SK-N-SH (cell line): ENCODE measurements at regions not wholly inside any gene's neighbourhood (a gene's known extent, or its start where the extent isn't known, plus 50 kb on each side); places are given as distances from the start of the nearest gene placed in this dataset.

Source experiments
- CHD2 ChIP-seq: fragments of 150-350 bp; IDR thresholded peaks from 2 replicates; pipeline ENCODE4 v1.6.1; 2018; ENCODE audit warnings: low read length; ENCODE audit not compliant: partially characterized antibody
- CTCF ChIP-seq: fragments of 200-600 bp; sonication (generic); IDR thresholded peaks from 2 replicates; pipeline ENCODE4 v1.6.1; 2017; ENCODE audit warnings: antibody characterized with exemption, mild to moderate bottlenecking, moderate library complexity
- EP300 ChIP-seq, 2 experiments: IDR thresholded peaks; 2 replicates each; pipeline versions ENCODE4 v1.4.0 to v1.6.1; 2012; ENCODE audit warnings: borderline replicate concordance in 1 of 2, low read depth in 1 of 2, low read length in 1 of 2
- FOXJ3 ChIP-seq: sonication (generic); formaldehyde crosslinking; IDR thresholded peaks from 2 replicates; pipeline ENCODE4 v1.5.1; 2020; ENCODE audit warnings: mild to moderate bottlenecking, missing genetic modification reagents
- JUND ChIP-seq: IDR thresholded peaks from 2 replicates; pipeline ENCODE4 v1.4.0; 2012
- MXI1 ChIP-seq: IDR thresholded peaks from 2 replicates; pipeline ENCODE4 v1.6.1; 2012; ENCODE audit warnings: mild to moderate bottlenecking, low read depth, low read length, improper control_type of control experiment
- POLR2AphosphoS5 ChIP-seq: IDR thresholded peaks from 2 replicates; pipeline ENCODE4 v1.6.1; 2012; ENCODE audit warnings: low read depth, low read length
- RAD21 ChIP-seq: IDR thresholded peaks from 2 replicates; pipeline ENCODE4 v1.6.1; 2012; ENCODE audit warnings: mild to moderate bottlenecking, low read length
- RFX5 ChIP-seq: IDR thresholded peaks from 2 replicates; pipeline ENCODE4 v1.6.1; 2012; ENCODE audit warnings: mild to moderate bottlenecking, improper control_type of control experiment, low read length
- TAF1 ChIP-seq: IDR thresholded peaks from 2 replicates; pipeline ENCODE4 v1.6.1; 2012; ENCODE audit warnings: low read depth, mild to moderate bottlenecking, low read length, moderate library complexity, borderline replicate concordance
- TCF12 ChIP-seq: IDR thresholded peaks from 2 replicates; pipeline ENCODE4 v1.4.0; 2012
- USF1 ChIP-seq: IDR thresholded peaks from 2 replicates; pipeline ENCODE4 v1.4.0; 2012; ENCODE audit warnings: low read depth, borderline replicate concordance
- USF2 ChIP-seq: fragments of 150-350 bp; IDR thresholded peaks from 2 replicates; pipeline ENCODE4 v1.6.1; 2017; ENCODE audit warnings: antibody characterized with exemption, low read length, low read depth, borderline replicate concordance
- TF ChIP-seq, protein P1 (sequence below): IDR thresholded peaks from 2 replicates; pipeline ENCODE4; 2012

DNA sequence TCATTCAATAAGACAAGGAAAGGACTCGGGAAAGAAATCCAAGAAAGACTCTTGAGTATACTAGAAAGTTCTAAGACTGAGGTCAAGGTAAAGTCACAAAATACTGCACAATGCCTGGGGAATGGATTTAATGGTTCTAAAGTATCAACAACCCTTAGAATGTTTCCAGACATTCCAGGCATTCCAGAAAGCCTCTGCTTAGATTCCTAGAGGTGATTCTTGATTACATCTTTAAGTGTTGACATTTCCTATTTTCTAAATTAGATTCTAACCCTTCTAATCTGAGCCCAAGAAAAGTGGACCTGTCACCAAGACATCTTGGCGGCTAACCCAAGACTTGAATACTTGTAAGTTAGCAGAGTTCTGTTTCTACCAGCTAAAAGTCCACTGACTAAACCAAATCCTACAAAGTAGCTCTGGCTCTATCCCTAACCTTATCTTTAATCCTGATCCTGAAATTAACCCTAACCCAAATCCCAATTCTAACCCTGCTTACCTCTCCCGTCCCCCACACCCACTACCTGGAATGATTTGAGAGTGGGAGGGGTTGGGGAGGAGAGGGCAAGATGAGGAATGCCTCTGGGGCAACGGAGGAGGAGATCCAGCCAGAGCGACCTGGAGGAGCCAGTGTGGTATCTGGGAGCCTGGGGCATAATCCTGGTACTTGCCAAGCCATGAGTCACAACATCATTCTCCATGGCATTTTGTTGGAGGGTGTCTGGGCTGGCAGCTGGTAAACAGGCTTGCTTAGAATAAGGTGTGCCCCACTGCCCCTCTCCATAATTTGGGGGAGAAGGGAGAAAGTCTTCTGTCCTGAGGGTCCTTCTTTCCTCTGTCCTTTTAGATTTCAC is 93.4 kb upstream of the HOXC13 start:
- TF ChIP-seq CTCF (no peak), EP300 (IDR thresholded peaks at IDR 0.05; ENCODE audit: borderline replicate concordance in 1 of 2, low read depth in 1 of 2, low read length in 1 of 2) (no peak), MXI1 (no peak), RAD21 (no peak), USF1 (no peak), FOXJ3 (CRISPR knock-in tag) (no peak), TCF12 (no peak), JUND (no peak), TAF1 (no peak), POLR2AphosphoS5 (no peak), CHD2 (no peak), USF2 (no peak), RFX5 (no peak)
- TF ChIP-seq, protein P1, sequence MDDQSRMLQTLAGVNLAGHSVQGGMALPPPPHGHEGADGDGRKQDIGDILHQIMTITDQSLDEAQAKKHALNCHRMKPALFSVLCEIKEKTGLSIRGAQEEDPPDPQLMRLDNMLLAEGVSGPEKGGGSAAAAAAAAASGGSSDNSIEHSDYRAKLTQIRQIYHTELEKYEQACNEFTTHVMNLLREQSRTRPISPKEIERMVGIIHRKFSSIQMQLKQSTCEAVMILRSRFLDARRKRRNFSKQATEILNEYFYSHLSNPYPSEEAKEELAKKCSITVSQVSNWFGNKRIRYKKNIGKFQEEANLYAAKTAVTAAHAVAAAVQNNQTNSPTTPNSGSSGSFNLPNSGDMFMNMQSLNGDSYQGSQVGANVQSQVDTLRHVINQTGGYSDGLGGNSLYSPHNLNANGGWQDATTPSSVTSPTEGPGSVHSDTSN: no peak
